ENCODE measurements at regions not wholly inside any gene's neighbourhood (a gene's known extent, or its start where the extent isn't known, plus 50 kb on each side); places are given as distances from the start of the nearest gene placed in this dataset.
"Not testable (repeated sequence)": the region's sequence is repeated elsewhere in the genome, so short reads cannot be mapped to it uniquely, and the experiment has no call there.

- in situ Hi-C loops (cut with MboI; ENCODE audit: low sequenced_read_pairs), result no loop called here
- no peak for DNase-seq (ENCODE audit: low spot score in 2 of 2)
- Histone ChIP-seq H3K27me3 (ENCODE audit: low read depth) (no peaks in the 10 kb centered on the region), H3K4me3 (no peak overlapping the region), H3K9me3 (no peaks in the 10 kb centered on the region), H3K4me1 (no peaks in the 10 kb centered on the region), H3K36me3 (replicated peaks) (no peaks in the 10 kb centered on the region)
These were observed 486.4 kb downstream of the PLPP3 start for GRCh38 chr1:56092684-56093570.

DNA sequence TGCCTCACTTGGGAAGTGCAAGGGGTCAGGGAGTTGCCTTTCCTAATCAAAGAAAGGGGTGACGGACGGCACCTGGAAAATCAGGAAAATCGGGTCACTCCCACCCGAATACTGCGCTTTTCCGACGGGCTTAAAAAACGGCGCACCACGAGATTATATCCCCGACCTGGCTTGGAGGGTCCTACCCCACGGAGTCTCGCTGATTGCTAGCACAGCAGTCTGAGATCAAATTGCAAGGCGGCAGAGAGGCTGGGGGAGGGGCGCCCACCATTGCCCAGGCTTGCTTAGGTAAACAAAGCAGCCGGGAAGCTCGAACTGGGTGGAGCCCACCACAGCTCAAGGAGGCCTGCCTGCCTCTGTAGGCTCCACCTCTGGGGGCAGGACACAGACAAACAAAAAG is 489.5 kb downstream of the PLPP3 start:
- H3K36me3 ChIP-seq (replicated peaks); H3K4me3 ChIP-seq; H3K9me3 ChIP-seq; H3K27me3 ChIP-seq (ENCODE audit: low read depth); in situ Hi-C loops (cut with MboI; ENCODE audit: low sequenced_read_pairs); H3K4me1 ChIP-seq; DNase-seq (ENCODE audit: low spot score in 2 of 2): not testable (repeated sequence)

DNA sequence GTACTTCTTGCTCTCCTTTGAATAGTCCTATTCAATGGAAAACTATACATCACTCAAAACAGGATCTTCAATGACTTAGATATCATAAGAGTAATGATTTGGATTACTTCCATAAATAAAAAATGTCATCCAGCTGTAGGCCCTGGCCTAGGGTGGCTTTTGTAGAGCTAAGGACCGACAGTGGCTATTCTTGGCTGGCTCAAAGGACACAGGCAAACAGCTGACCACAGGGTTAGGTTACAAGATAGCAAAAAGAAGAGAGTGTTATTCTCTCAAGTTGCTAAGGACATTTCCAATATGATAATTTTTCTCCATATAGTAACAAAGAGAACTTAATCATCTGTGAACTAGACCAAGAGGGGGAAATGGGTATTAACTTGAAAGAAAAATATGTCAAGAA is 495.1 kb downstream of the PLPP3 start:
- Histone ChIP-seq H3K36me3 (replicated peaks) (no peaks in the 10 kb centered on the region), H3K27me3 (ENCODE audit: low read depth) (no peaks in the 10 kb centered on the region), H3K4me1 (no peaks in the 10 kb centered on the region), H3K9me3 (no peaks in the 10 kb centered on the region), H3K4me3 (no peak overlapping the region)
- no peak for DNase-seq (ENCODE audit: low spot score in 2 of 2)
- in situ Hi-C loops (cut with MboI; ENCODE audit: low sequenced_read_pairs), result no loop called here

GRCh38 chr1:56081736-56082135 is 497.6 kb downstream of the PLPP3 start:
- in situ Hi-C loops (cut with MboI; ENCODE audit: low sequenced_read_pairs), result no loop called here
- no peaks in the 10 kb centered on the region for H3K27me3 ChIP-seq (ENCODE audit: low read depth)
- H3K4me1 ChIP-seq, result no peaks in the 10 kb centered on the region
- no peak for DNase-seq (ENCODE audit: low spot score in 2 of 2)
- no peaks in the 10 kb centered on the region for H3K36me3 ChIP-seq (replicated peaks)
- H3K4me3 ChIP-seq, result no peak overlapping the region
- no peaks in the 10 kb centered on the region for H3K9me3 ChIP-seq

DNA sequence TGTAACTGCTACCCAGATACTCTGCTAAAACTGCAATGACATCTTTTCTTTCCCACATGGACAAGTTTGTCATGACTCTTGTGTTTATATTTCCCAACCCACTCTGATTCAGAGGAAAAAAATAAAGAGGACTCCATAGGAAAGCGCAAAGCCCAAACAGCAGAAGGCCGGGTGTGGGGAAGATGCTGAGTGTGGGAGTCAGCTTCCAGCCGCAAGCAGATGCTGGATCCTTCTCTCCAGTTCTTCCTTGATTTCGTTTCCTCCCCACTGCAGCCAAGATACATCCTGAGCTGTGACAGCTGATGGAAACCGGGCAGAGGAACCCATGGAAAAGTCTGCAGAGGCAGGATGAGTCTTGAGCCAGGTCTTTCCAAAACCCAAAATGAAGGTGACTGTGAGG is 498.2 kb downstream of the PLPP3 start:
- no peak overlapping the region for H3K4me3 ChIP-seq
- H3K27me3 ChIP-seq (ENCODE audit: low read depth), result no peaks in the 10 kb centered on the region
- H3K4me1 ChIP-seq, result no peaks in the 10 kb centered on the region
- no peak for DNase-seq (ENCODE audit: low spot score in 2 of 2)
- in situ Hi-C loops (cut with MboI; ENCODE audit: low sequenced_read_pairs), result no loop called here
- no peaks in the 10 kb centered on the region for H3K36me3 ChIP-seq (replicated peaks)
- H3K9me3 ChIP-seq, result no peaks in the 10 kb centered on the region

DNA sequence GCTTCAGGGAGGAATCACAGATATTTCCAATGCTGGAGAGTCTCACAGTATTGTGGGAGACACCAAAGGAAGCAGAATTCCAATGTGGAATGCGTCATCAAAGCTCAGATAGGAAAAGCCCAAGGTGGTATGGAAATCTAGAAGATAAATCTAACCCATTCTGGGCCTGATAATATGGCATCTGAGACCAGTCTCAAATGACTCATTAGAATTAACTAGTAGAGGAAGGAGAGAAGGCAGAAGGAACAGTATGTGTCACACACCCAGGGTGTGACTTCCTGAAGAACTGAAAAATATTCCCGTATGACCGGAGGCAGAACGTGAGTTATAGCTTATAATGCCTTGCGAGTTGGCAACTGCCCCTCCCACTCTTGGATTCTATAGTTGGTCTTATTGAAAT is 499.2 kb downstream of the PLPP3 start:
- no peaks in the 10 kb centered on the region for H3K27me3 ChIP-seq (ENCODE audit: low read depth)
- no peak for DNase-seq (ENCODE audit: low spot score in 2 of 2)
- H3K36me3 ChIP-seq (replicated peaks), result no peaks in the 10 kb centered on the region
- H3K4me1 ChIP-seq, result no peaks in the 10 kb centered on the region
- in situ Hi-C loops (cut with MboI; ENCODE audit: low sequenced_read_pairs), result no loop called here
- no peaks in the 10 kb centered on the region for H3K9me3 ChIP-seq
- H3K4me3 ChIP-seq, result no peak overlapping the region

DNA sequence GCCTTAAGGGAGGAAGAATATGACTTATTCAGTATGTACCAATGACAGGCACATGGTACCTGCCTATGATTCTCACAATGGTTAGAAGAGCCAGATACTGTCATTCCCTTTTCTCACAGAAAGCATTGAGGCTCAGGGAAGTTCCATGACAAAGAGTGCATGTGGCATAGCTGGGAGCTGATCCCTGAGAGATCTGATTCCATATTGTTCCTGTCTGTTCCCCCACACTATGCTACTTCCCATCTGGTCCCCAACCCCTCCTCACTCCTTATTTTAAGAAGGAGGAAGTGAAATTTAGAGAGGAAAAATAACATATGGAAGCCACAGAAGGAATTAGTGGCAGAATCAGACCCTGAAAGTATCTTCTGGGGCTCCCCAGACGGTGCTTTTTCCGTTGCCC is 500.0 kb downstream of the PLPP3 start:
- H3K4me1 ChIP-seq, result no peaks in the 10 kb centered on the region
- H3K27me3 ChIP-seq (ENCODE audit: low read depth), result no peaks in the 10 kb centered on the region
- no peak for DNase-seq (ENCODE audit: low spot score in 2 of 2)
- in situ Hi-C loops (cut with MboI; ENCODE audit: low sequenced_read_pairs), result no loop called here
- H3K9me3 ChIP-seq, result no peaks in the 10 kb centered on the region
- H3K36me3 ChIP-seq (replicated peaks), result no peaks in the 10 kb centered on the region
- H3K4me3 ChIP-seq, result no peak overlapping the region

DNA sequence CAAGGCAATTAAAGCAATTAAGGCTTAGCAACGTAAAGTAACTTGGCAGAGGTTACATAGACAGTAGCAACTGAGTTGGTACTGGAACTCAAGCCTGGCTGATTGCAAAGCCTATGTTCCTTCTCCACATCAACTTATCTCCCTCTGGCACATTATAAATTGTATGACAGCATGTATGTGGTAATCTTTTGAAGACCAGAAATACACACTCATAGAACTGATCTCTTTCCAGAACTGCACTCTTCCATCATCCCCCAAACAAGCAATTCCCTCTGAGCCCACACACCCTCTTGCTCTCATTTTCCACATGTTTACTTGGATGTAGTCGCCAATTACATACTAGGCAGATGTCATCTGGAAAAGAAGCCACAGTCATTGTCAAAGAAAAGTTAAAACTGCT is 502.2 kb downstream of the PLPP3 start:
- no peak for DNase-seq (ENCODE audit: low spot score in 2 of 2)
- in situ Hi-C loops (cut with MboI; ENCODE audit: low sequenced_read_pairs), result no loop called here
- H3K9me3 ChIP-seq, result no peaks in the 10 kb centered on the region
- no peak overlapping the region for H3K4me3 ChIP-seq
- H3K36me3 ChIP-seq (replicated peaks), result no peaks in the 10 kb centered on the region
- H3K4me1 ChIP-seq, result no peaks in the 10 kb centered on the region
- no peaks in the 10 kb centered on the region for H3K27me3 ChIP-seq (ENCODE audit: low read depth)

DNA sequence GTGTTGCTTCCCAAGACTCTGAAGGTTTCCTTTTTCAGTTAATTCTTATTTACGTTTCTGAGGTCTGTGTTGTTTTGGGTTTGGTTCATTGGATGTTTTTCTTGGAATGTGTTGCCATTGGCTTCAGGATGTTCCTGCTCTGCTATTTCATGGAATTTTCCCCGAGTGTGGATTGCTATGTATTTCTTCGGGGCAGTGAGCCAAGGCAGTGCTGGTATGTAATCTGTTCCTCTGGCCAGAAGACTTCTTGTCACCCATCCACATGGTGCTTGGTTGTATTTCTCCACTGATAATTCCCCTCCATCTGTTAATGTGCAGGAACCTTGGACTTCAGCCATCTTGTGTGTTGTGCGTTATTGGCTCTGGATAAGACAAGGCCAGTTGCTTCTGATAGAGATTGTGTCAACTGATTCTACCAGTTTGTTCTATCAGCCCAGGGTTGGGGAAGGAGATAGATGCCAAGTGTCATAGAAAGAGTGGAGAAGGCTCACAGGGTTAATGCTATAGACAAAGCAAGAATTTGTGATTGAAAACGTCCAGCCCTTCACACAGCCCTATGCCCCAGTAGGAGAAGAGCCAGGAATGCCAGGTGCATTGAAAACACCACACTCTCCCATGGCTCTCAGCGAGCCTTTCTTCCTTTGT is 505.2 kb downstream of the PLPP3 start:
- Histone ChIP-seq H3K36me3 (replicated peaks) (no peaks in the 10 kb centered on the region), H3K4me1 (no peaks in the 10 kb centered on the region), H3K27me3 (ENCODE audit: low read depth) (no peaks in the 10 kb centered on the region), H3K9me3 (no peaks in the 10 kb centered on the region), H3K4me3 (no peak overlapping the region)
- no peak for DNase-seq (ENCODE audit: low spot score in 2 of 2)
- in situ Hi-C loops (cut with MboI; ENCODE audit: low sequenced_read_pairs), result no loop called here

DNA sequence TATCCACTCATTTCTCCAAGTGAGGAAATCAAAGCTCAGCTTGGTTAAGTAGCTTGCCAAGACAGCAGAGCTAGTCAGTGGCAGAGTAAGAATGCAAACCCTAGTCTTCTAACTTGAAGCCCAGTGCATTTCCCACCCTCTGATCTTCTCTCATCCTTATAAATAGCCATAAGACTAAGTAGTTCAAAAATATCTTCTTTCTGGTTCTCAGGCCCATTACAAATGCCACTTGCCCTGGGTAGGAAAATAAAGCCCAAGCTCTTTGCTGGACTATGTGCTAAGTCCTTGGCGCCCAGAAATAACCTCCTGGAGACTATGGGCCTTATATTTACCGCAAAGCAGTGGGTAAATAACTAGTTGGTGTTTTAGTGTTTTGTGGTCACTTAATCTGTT is 505.8 kb downstream of the PLPP3 start:
- Histone ChIP-seq H3K4me3 (no peak overlapping the region), H3K9me3 (no peaks in the 10 kb centered on the region), H3K27me3 (ENCODE audit: low read depth) (no peaks in the 10 kb centered on the region), H3K4me1 (no peaks in the 10 kb centered on the region), H3K36me3 (replicated peaks) (no peaks in the 10 kb centered on the region)
- no peak for DNase-seq (ENCODE audit: low spot score in 2 of 2)
- in situ Hi-C loops (cut with MboI; ENCODE audit: low sequenced_read_pairs), result no loop called here

GRCh38 chr1:56073206-56073605 is 506.2 kb downstream of the PLPP3 start:
- in situ Hi-C loops (cut with MboI; ENCODE audit: low sequenced_read_pairs), result no loop called here
- H3K27me3 ChIP-seq (ENCODE audit: low read depth), result no peaks in the 10 kb centered on the region
- no peak overlapping the region for H3K4me3 ChIP-seq
- H3K9me3 ChIP-seq, result no peaks in the 10 kb centered on the region
- no peak for DNase-seq (ENCODE audit: low spot score in 2 of 2)
- H3K4me1 ChIP-seq, result no peaks in the 10 kb centered on the region
- H3K36me3 ChIP-seq (replicated peaks), result no peaks in the 10 kb centered on the region

GRCh38 chr1:56072310-56072709 is 507.1 kb downstream of the PLPP3 start:
- Histone ChIP-seq H3K27me3 (ENCODE audit: low read depth) (no peaks in the 10 kb centered on the region), H3K36me3 (replicated peaks) (no peaks in the 10 kb centered on the region), H3K4me1 (no peaks in the 10 kb centered on the region), H3K4me3 (no peak overlapping the region), H3K9me3 (no peaks in the 10 kb centered on the region)
- in situ Hi-C loops (cut with MboI; ENCODE audit: low sequenced_read_pairs), result no loop called here
- DNase-seq (ENCODE audit: low spot score in 2 of 2), result no peak

GRCh38 chr1:56071351-56071750 is 508.0 kb downstream of the PLPP3 start:
- H3K4me1 ChIP-seq, result no peaks in the 10 kb centered on the region
- H3K4me3 ChIP-seq, result no peak overlapping the region
- H3K36me3 ChIP-seq (replicated peaks), result no peaks in the 10 kb centered on the region
- H3K9me3 ChIP-seq, result no peaks in the 10 kb centered on the region
- in situ Hi-C loops (cut with MboI; ENCODE audit: low sequenced_read_pairs), result no loop called here
- no peaks in the 10 kb centered on the region for H3K27me3 ChIP-seq (ENCODE audit: low read depth)
- DNase-seq (ENCODE audit: low spot score in 2 of 2), result no peak

GRCh38 chr1:56070601-56071000 is 508.8 kb downstream of the PLPP3 start:
- in situ Hi-C loops (cut with MboI; ENCODE audit: low sequenced_read_pairs), result no loop called here
- no peaks in the 10 kb centered on the region for H3K36me3 ChIP-seq (replicated peaks)

More at GRCh38 chr1:56070601-56071000, 508.8 kb downstream of the PLPP3 start:
- no peak for DNase-seq (ENCODE audit: low spot score in 2 of 2)
- Histone ChIP-seq H3K9me3 (no peaks in the 10 kb centered on the region), H3K4me1 (no peaks in the 10 kb centered on the region), H3K4me3 (no peak overlapping the region), H3K27me3 (ENCODE audit: low read depth) (no peaks in the 10 kb centered on the region)

Data from HAP-1 (cell line).